Skeletal muscle tissue (tissue), 3 donors: ENCODE measurements at regions not wholly inside any gene's neighbourhood (a gene's known extent, or its start where the extent isn't known, plus 50 kb on each side); places are given as distances from the start of the nearest gene placed in this dataset.

Experiments
- H3K27ac ChIP-seq: one replicate; pipeline ENCODE4 v1.7.0; 2013; ENCODE audit warnings: mild to moderate bottlenecking, low read depth, low read length, inconsistent platforms
- H3K27me3 ChIP-seq, 3 donors: one replicate each; pipeline ENCODE4 v1.7.0; 2013; ENCODE audit warnings: low read length in 3 of 3; ENCODE audit not compliant: control insufficient read depth in 3 of 3, insufficient read depth in 3 of 3
- H3K36me3 ChIP-seq, 3 donors: one replicate each; pipeline ENCODE4 v1.7.0; 2013; ENCODE audit warnings: low read length in 3 of 3; ENCODE audit not compliant: control insufficient read depth in 3 of 3, insufficient read depth in 3 of 3
- H3K4me1 ChIP-seq, 3 donors: one replicate each; pipeline ENCODE4 v1.7.0; 2013; ENCODE audit warnings: low read length in 3 of 3, mild to moderate bottlenecking in 3 of 3; ENCODE audit not compliant: control insufficient read depth in 3 of 3, insufficient read depth in 3 of 3
- H3K4me3 ChIP-seq, 3 donors: one replicate each; pipeline ENCODE4 v1.7.0; 2013; ENCODE audit warnings: low read length in 3 of 3
- H3K9ac ChIP-seq, 3 donors: one replicate each; pipeline ENCODE4 v1.7.0; 2013; ENCODE audit warnings: low read length in 3 of 3, mild to moderate bottlenecking in 3 of 3, moderate library complexity in 2 of 3, low read depth in 1 of 3
- H3K9me3 ChIP-seq, 3 donors: one replicate each; pipeline ENCODE4 v1.7.0; 2013; ENCODE audit warnings: low read length in 3 of 3; ENCODE audit not compliant: control insufficient read depth in 3 of 3
- donor health status: Osteomylitis.

GRCh38 chr11:135075740-135076139 is 663.7 kb upstream of the B3GAT1 start:
- Histone ChIP-seq H3K9me3 (no peaks in the 10 kb centered on the region), H3K4me1 (no peaks in the 10 kb centered on the region), H3K9ac (no peak overlapping the region), H3K4me3 (no peak overlapping the region), H3K27ac (no peak overlapping the region), H3K27me3 (peaks cover 0 to 6% (median 6%) of the 10 kb centered on the region in 3 donors), H3K36me3 (no peaks in the 10 kb centered on the region)

DNA sequence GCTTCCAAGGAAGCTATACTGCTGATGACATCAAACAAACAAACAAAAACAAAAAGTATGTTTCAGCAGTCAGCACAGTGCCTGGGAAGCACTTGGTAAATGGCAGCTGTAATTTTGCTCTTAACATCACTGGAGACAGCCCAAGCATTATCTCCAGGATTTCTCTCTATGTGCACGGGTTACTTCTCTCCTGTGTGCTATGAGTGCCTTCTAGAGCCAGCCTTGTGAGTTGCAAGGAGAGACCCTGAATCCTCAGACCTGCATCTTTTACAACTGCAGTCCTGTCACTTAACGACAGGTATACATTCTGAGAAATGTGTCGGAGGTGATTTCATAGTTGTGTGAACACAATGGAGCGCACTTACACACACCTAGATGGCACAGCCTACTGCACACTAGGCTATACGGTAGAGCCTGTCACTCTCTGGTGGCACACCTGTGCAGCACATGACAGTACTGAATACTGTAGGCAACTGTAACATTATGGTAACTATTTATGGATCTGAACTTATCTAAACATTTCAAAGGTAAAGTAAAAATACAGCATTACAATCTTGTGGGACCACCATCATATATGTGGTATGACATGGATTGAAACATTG is 662.5 kb upstream of the B3GAT1 start:
- Histone ChIP-seq H3K9ac (no peak overlapping the region), H3K36me3 (no peaks in the 10 kb centered on the region), H3K4me1 (no peaks in the 10 kb centered on the region), H3K9me3 (no peaks in the 10 kb centered on the region), H3K27me3 (peaks cover 0 to 10% (median 6%) of the 10 kb centered on the region in 3 donors), H3K27ac (no peak overlapping the region), H3K4me3 (no peak overlapping the region)

- no peaks in the 10 kb centered on the region for H3K4me1 ChIP-seq
- no peaks in the 10 kb centered on the region for H3K9me3 ChIP-seq
- H3K27me3 ChIP-seq, result peaks cover 0 to 12% (median 6%) of the 10 kb centered on the region in 3 donors
- H3K9ac ChIP-seq, result no peak overlapping the region
- no peaks in the 10 kb centered on the region for H3K36me3 ChIP-seq
- H3K27ac ChIP-seq, result no peak overlapping the region
- H3K4me3 ChIP-seq, result no peak overlapping the region
Observed at GRCh38 chr11:135073870-135074269, 661.8 kb upstream of the B3GAT1 start.

DNA sequence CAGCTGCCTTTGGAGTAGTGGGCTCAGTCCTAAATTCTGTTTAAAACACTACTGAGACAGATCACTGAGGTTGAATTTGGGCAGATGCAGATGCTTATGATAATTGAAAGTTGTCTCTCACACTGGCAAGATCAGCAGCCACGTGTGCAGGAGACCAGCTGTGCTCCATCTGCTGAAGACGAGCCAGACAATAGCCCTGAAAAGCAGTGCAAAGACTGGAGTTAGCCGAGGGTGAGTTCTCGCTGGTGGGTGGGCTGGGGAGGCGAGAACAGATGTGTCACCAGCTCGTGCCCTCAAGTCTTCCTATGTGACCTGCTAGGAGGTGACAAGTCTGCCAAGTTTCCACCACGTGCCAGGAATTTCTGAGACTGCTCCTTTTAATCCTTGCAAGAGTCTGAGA is 661.3 kb upstream of the B3GAT1 start:
- Histone ChIP-seq H3K36me3 (no peaks in the 10 kb centered on the region), H3K4me1 (no peaks in the 10 kb centered on the region), H3K9ac (no peak overlapping the region)

DNA sequence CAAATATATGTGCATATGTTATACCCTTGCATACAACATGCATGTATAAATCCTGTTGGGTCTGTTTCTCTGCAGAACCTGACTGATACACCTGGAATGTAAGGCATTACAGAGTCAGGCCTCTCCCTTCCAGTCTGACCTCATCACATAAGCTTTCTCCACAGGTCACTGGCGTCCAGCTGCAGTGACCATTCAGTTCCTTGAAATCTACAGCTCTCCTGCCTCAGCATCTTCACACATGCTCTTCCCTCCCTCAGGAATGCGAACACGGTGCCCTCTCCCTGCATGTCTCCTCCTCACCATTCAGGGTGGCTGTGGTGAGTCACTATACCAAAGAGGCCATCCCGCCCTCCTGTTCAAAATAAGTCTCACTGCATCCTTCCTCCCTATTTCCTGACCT is 657.8 kb upstream of the B3GAT1 start:
- no peaks in the 10 kb centered on the region for H3K4me1 ChIP-seq
- no peak overlapping the region for H3K27ac ChIP-seq
- H3K9ac ChIP-seq, result no peak overlapping the region
- peaks cover 0 to 1% (median 0%) of the 10 kb centered on the region in 3 donors for H3K9me3 ChIP-seq
- no peak overlapping the region for H3K4me3 ChIP-seq
- H3K27me3 ChIP-seq, result peaks cover 0 to 12% (median 6%) of the 10 kb centered on the region in 3 donors
- no peaks in the 10 kb centered on the region for H3K36me3 ChIP-seq

More for the DNA sequence above, 661.3 kb upstream of the B3GAT1 start:
- Histone ChIP-seq H3K27me3 (peaks cover 0 to 12% (median 6%) of the 10 kb centered on the region in 3 donors), H3K4me3 (no peak overlapping the region), H3K9me3 (no peaks in the 10 kb centered on the region), H3K27ac (no peak overlapping the region)

DNA sequence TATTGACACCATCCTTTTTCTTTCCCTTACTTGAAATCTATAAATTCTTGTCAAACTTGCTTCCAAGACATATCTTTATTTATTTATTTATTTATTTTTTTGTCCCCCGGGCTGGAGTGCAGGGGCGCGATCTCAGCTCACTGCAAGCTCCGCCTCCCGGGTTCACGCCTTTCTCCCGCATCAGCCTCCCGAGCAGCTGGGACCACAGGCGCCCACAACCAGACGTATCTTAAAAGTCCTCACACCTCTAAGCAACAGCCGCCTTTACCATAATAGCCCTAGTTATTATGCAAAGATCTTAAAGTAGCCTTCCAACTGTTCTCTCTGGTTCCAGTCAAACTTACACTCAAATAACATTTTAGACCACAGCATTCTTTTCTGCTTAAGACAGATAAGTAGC is 657.0 kb upstream of the B3GAT1 start:
- Histone ChIP-seq H3K36me3 (no peaks in the 10 kb centered on the region), H3K27ac (no peak overlapping the region), H3K9me3 (peaks cover 0 to 1% (median 0%) of the 10 kb centered on the region in 3 donors), H3K27me3 (peaks cover 0 to 12% (median 6%) of the 10 kb centered on the region in 3 donors), H3K4me1 (no peaks in the 10 kb centered on the region), H3K9ac (no peak overlapping the region), H3K4me3 (no peak overlapping the region)

DNA sequence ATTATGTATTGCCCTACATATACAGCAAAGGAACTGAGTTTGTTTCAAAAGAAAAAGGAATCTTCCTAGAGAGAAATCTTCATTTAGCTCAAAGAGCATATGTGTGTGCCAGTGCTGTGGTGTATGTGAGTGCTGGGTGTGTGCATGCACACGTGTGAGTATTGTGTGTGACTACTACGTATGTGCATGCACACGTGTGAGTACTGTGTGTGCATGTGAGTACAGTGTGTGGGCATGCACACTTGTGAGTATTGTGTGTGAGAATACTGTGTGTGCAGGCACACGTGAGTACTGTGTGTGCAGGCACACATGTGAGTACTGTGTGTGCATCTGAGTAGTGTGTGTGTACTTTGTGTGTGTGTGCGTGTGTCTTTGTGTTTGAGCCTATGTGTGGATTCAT is 651.0 kb upstream of the B3GAT1 start:
- Histone ChIP-seq H3K36me3 (no peaks in the 10 kb centered on the region), H3K4me1 (no peaks in the 10 kb centered on the region), H3K4me3 (no peak overlapping the region), H3K9ac (no peak overlapping the region), H3K27ac (no peak overlapping the region), H3K9me3 (peaks cover 0 to 9% (median 1%) of the 10 kb centered on the region in 3 donors), H3K27me3 (no peaks in the 10 kb centered on the region)

GRCh38 chr11:135061166-135061565 is 649.1 kb upstream of the B3GAT1 start:
- H3K4me1 ChIP-seq, result no peaks in the 10 kb centered on the region
- no peaks in the 10 kb centered on the region for H3K36me3 ChIP-seq
- H3K9ac ChIP-seq, result no peak overlapping the region
- H3K27me3 ChIP-seq, result no peaks in the 10 kb centered on the region
- H3K9me3 ChIP-seq, result peaks cover 0 to 9% (median 0%) of the 10 kb centered on the region in 3 donors
- H3K4me3 ChIP-seq, result no peak overlapping the region
- no peak overlapping the region for H3K27ac ChIP-seq

DNA sequence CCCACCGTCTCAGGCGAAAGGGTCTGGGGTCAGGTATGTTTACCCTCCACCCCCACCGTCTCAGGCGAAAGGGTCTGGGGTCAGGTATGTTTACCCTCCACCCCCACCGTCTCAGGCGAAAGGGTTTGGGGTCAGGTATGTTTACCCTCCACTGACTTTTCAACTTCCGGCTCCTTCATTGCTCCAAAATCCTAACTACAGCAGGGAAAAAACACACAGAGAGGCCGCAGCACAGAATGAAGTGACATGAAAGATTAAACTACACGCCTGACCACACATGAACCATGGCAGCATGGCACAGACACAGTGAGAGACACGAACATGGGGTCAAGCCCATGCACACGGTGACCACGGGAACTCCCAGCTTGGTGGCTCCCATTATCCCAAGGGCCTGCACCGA is 634.9 kb upstream of the B3GAT1 start:
- Histone ChIP-seq H3K36me3 (no peaks in the 10 kb centered on the region), H3K9me3 (no peaks in the 10 kb centered on the region), H3K9ac (no peak overlapping the region), H3K27ac (no peak overlapping the region), H3K27me3 (peaks cover 3 to 24% (median 11%) of the 10 kb centered on the region in 3 donors), H3K4me3 (no peak overlapping the region), H3K4me1 (no peaks in the 10 kb centered on the region)

- Histone ChIP-seq H3K27me3 (peaks cover 3 to 24% (median 11%) of the 10 kb centered on the region in 3 donors), H3K9ac (no peak overlapping the region), H3K27ac (no peak overlapping the region), H3K4me3 (no peak overlapping the region), H3K4me1 (no peaks in the 10 kb centered on the region), H3K36me3 (no peaks in the 10 kb centered on the region), H3K9me3 (no peaks in the 10 kb centered on the region)
Observed at GRCh38 chr11:135046556-135046955, 634.5 kb upstream of the B3GAT1 start.
